OCI-LY1 (cell line): ENCODE measurements at regions not wholly inside any gene's neighbourhood (a gene's known extent, or its start where the extent isn't known, plus 50 kb on each side); places are given as distances from the start of the nearest gene placed in this dataset.

ENCODE experiments used
- H2AFZ ChIP-seq: fragments of 200-600 bp; sonication (generic), shearing (Covaris generic); 2 replicates; pipeline ENCODE4 v1.6.0; 2014; ENCODE audit warnings: antibody characterized with exemption, mild to moderate bottlenecking, low read length
- H3F3A ChIP-seq: fragments of 200-600 bp; sonication (generic), shearing (Covaris generic); 2 replicates; pipeline ENCODE4 v1.6.0; 2014; ENCODE audit warnings: mild to moderate bottlenecking, antibody characterized with exemption, low read length, moderate library complexity; ENCODE audit not compliant: insufficient read depth
- H3K27ac ChIP-seq: fragments of 200-600 bp; sonication (generic); 2 replicates; pipeline ENCODE4 v1.5.1; 2014; ENCODE audit warnings: low read length, mixed run types, mild to moderate bottlenecking, low read depth; ENCODE audit not compliant: poor library complexity, severe bottlenecking
- H3K27me3 ChIP-seq: fragments of 200-600 bp; sonication (generic); 2 replicates; pipeline ENCODE4 v1.6.0; 2014; ENCODE audit warnings: antibody characterized with exemption, mild to moderate bottlenecking, low read length, moderate library complexity; ENCODE audit not compliant: insufficient read depth
- H3K36me3 ChIP-seq: fragments of 200-600 bp; sonication (generic); 2 replicates; pipeline ENCODE4 v1.6.1; 2014; ENCODE audit warnings: mild to moderate bottlenecking, antibody characterized with exemption, low read length, moderate library complexity, mixed read lengths; ENCODE audit not compliant: insufficient read depth
- H3K4me1 ChIP-seq: fragments of 200-600 bp; sonication (generic); 2 replicates; pipeline ENCODE4 v1.5.1; 2014; ENCODE audit warnings: mild to moderate bottlenecking, low read length, moderate library complexity; ENCODE audit not compliant: insufficient read depth, severe bottlenecking
- H3K4me2 ChIP-seq: fragments of 200-600 bp; sonication (generic), shearing (Covaris generic); 2 replicates; pipeline ENCODE4 v1.6.1; 2014; ENCODE audit warnings: low read length
- H3K4me3 ChIP-seq: fragments of 200-600 bp; sonication (generic); 2 replicates; pipeline ENCODE4 v1.5.1; 2014; ENCODE audit warnings: low read length, low read depth, mild to moderate bottlenecking, mixed read lengths; ENCODE audit not compliant: poor library complexity, severe bottlenecking
- H3K79me2 ChIP-seq: fragments of 200-600 bp; shearing (Covaris generic); 2 replicates; pipeline ENCODE4 v1.6.1; 2016; ENCODE audit warnings: mixed run types, low read length, mixed read lengths; ENCODE audit not compliant: insufficient read depth
- H3K9ac ChIP-seq: fragments of 200-600 bp; sonication (generic), shearing (Covaris generic); 2 replicates; pipeline ENCODE4 v1.6.1; 2014; ENCODE audit warnings: mild to moderate bottlenecking, low read length, mixed read lengths
- H3K9me2 ChIP-seq: fragments of 200-600 bp; sonication (generic), shearing (Covaris generic); 2 replicates; pipeline ENCODE4 v1.6.1; 2014; ENCODE audit warnings: low read depth, mild to moderate bottlenecking, low read length, mixed read lengths
- H3K9me3 ChIP-seq: fragments of 200-600 bp; shearing (Covaris generic); 2 replicates; pipeline ENCODE4 v1.6.1; 2014; ENCODE audit warnings: low read length, mixed read lengths
- H4K20me1 ChIP-seq: fragments of 200-600 bp; sonication (generic), shearing (Covaris generic); 2 replicates; pipeline ENCODE4 v1.6.0; 2016; ENCODE audit warnings: mild to moderate bottlenecking, low read length; ENCODE audit not compliant: insufficient read depth
- CTCF ChIP-seq: fragments of 200-600 bp; sonication (generic), shearing (Covaris generic); IDR thresholded peaks from 2 replicates; pipeline ENCODE4 v1.5.1; 2017; ENCODE audit warnings: mild to moderate bottlenecking, antibody characterized with exemption, low read length, moderate library complexity, mixed read lengths
- EZH2 ChIP-seq: fragments of 200-600 bp; sonication (generic), shearing (Covaris generic); IDR thresholded peaks from 2 replicates; pipeline ENCODE4 v1.8.0; 2017; ENCODE audit warnings: borderline replicate concordance, mixed run types, mild to moderate bottlenecking, antibody characterized with exemption, low read length, moderate library complexity, mixed read lengths

DNA sequence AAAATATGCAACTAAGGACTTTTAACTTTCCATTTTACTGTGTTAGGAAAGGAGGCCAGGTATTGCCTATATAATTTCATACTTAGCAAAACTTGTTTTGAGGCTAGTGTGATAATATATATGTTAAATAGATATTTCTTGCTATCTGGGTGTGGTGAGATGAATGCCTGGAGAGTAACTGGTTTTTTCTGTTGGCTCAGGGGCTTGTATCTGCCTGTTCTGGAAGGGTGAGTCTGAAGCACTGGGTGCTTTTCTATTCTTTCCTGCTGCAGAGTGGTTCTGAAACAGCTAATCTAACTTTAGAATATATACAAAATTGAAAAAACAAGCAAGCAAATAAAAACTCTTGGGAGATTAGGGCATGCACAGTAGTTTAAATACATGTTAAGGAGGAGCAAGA, 64.6 kb upstream of the MYCBP2 start:
- H3K4me2 ChIP-seq: no peak overlapping the region
- no peaks in the 10 kb centered on the region for H3K79me2 ChIP-seq
- H3K9ac ChIP-seq: no peak overlapping the region
- no peaks in the 10 kb centered on the region for H3K4me1 ChIP-seq
- H4K20me1 ChIP-seq: no peaks in the 10 kb centered on the region
- no peaks in the 10 kb centered on the region for H3K9me2 ChIP-seq
- TF ChIP-seq CTCF (no peak), EZH2 (no peak)
- H3K27me3 ChIP-seq: 0 out of 2 replicates have a peak, but pooled peaks cover 5% of the 10 kb centered on the region
- no peaks in the 10 kb centered on the region for H3K36me3 ChIP-seq
- H3K4me3 ChIP-seq: no peak overlapping the region
- H2AFZ ChIP-seq: no peak overlapping the region
- no peaks in the 10 kb centered on the region for H3K9me3 ChIP-seq
- no peaks in the 10 kb centered on the region for H3F3A ChIP-seq
- H3K27ac ChIP-seq: no peak overlapping the region

DNA sequence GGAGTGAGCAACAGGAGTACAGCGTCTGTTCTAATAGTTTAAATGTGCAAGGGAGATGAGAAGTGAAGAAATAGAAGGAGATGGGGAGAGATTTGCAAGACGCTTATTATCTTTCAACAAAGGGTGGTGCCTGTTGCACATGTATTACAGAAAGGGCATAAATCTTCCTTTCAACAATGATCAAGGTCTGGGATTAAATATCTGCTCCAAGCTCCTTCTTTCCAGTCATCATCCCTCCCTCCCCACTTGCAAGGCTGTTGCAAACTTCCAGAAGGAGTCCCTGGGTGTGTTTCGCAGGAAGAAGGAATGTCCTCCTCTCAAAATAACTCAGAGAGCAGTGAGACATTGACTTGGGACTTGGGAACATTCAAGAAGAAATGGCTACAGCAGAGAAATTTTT, 63.5 kb upstream of the MYCBP2 start:
- H3K27me3 ChIP-seq: peaks cover 5% of the 10 kb centered on the region; the same call in 1 of the 2 replicates
- no peak overlapping the region for H3K27ac ChIP-seq
- no peaks in the 10 kb centered on the region for H3K4me1 ChIP-seq
- no peak overlapping the region for H3K4me2 ChIP-seq
- no peaks in the 10 kb centered on the region for H3K9me2 ChIP-seq
- no peaks in the 10 kb centered on the region for H3K36me3 ChIP-seq
- no peaks in the 10 kb centered on the region for H3K9me3 ChIP-seq
- H4K20me1 ChIP-seq: no peaks in the 10 kb centered on the region
- no peaks in the 10 kb centered on the region for H3F3A ChIP-seq
- no peaks in the 10 kb centered on the region for H3K79me2 ChIP-seq
- no peak for TF ChIP-seq EZH2
- no peak for TF ChIP-seq CTCF
- H2AFZ ChIP-seq: no peak overlapping the region
- H3K4me3 ChIP-seq: no peak overlapping the region
- H3K9ac ChIP-seq: no peak overlapping the region

- H3K4me2 ChIP-seq: no peak overlapping the region
- peaks cover 5% of the 10 kb centered on the region; the same call in 1 of the 2 replicates for H3K27me3 ChIP-seq
- H3K36me3 ChIP-seq: no peaks in the 10 kb centered on the region
- no peaks in the 10 kb centered on the region for H3K79me2 ChIP-seq
- no peaks in the 10 kb centered on the region for H3K9me3 ChIP-seq
- no peak overlapping the region for H2AFZ ChIP-seq
- TF ChIP-seq EZH2 (no peak), CTCF (no peak)
- H3K4me1 ChIP-seq: no peaks in the 10 kb centered on the region
- H3K9ac ChIP-seq: no peak overlapping the region
- H3K27ac ChIP-seq: no peak overlapping the region
- H4K20me1 ChIP-seq: no peaks in the 10 kb centered on the region
- no peaks in the 10 kb centered on the region for H3F3A ChIP-seq
- H3K9me2 ChIP-seq: no peaks in the 10 kb centered on the region
- no peak overlapping the region for H3K4me3 ChIP-seq
Observed at GRCh38 chr13:77389625-77390000, 62.7 kb upstream of the MYCBP2 start.
